ENCODE measurements at regions not wholly inside any gene's neighbourhood (a gene's known extent, or its start where the extent isn't known, plus 50 kb on each side); places are given as distances from the start of the nearest gene placed in this dataset.

- no peak for TF ChIP-seq TAF1 (IDR thresholded peaks at IDR 0.05; ENCODE audit: low read depth)
- TF ChIP-seq RAD21 (IDR thresholded peaks at IDR 0.05; ENCODE audit: low read depth): no peak
- TF ChIP-seq YY1 (IDR thresholded peaks at IDR 0.05; ENCODE audit: low read depth): no peak
- TF ChIP-seq, protein P1, sequence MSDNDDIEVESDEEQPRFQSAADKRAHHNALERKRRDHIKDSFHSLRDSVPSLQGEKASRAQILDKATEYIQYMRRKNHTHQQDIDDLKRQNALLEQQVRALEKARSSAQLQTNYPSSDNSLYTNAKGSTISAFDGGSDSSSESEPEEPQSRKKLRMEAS (IDR thresholded peaks at IDR 0.05): no peak
These were observed 1109.0 kb downstream of the UQCRFS1 start for GRCh38 chr19:28103921-28104320.

All from Ishikawa (cell line).